ENCODE measurements at regions not wholly inside any gene's neighbourhood (a gene's known extent, or its start where the extent isn't known, plus 50 kb on each side); places are given as distances from the start of the nearest gene placed in this dataset.

DNA sequence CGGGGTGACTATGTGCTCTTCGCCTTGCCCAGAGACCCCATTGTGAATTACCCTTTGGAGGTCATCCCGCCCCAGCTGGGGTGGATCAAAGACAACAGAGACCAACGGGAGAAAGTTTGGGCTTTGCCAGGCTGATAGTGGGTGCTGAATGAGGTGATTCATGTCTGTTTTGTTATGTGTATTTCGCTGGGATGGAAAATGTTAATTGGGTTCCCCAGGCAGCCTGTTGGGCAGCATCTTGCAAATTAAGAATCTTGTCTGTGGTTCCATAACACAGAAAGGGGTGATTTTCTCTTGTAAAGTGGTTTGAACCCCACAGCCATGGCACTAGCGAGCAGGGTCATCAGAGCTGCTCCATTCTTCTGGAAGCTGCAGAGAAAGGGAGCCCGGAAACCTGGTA lies 63.1 kb upstream of the UNC93A start:
- no peak for TF ChIP-seq POLR2A (IDR thresholded peaks at IDR 0.05)
- TF ChIP-seq, protein P1, sequence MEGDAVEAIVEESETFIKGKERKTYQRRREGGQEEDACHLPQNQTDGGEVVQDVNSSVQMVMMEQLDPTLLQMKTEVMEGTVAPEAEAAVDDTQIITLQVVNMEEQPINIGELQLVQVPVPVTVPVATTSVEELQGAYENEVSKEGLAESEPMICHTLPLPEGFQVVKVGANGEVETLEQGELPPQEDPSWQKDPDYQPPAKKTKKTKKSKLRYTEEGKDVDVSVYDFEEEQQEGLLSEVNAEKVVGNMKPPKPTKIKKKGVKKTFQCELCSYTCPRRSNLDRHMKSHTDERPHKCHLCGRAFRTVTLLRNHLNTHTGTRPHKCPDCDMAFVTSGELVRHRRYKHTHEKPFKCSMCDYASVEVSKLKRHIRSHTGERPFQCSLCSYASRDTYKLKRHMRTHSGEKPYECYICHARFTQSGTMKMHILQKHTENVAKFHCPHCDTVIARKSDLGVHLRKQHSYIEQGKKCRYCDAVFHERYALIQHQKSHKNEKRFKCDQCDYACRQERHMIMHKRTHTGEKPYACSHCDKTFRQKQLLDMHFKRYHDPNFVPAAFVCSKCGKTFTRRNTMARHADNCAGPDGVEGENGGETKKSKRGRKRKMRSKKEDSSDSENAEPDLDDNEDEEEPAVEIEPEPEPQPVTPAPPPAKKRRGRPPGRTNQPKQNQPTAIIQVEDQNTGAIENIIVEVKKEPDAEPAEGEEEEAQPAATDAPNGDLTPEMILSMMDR (IDR thresholded peaks at IDR 0.05): no peak
